ENCODE measurements at regions not wholly inside any gene's neighbourhood (a gene's known extent, or its start where the extent isn't known, plus 50 kb on each side); places are given as distances from the start of the nearest gene placed in this dataset.

DNA sequence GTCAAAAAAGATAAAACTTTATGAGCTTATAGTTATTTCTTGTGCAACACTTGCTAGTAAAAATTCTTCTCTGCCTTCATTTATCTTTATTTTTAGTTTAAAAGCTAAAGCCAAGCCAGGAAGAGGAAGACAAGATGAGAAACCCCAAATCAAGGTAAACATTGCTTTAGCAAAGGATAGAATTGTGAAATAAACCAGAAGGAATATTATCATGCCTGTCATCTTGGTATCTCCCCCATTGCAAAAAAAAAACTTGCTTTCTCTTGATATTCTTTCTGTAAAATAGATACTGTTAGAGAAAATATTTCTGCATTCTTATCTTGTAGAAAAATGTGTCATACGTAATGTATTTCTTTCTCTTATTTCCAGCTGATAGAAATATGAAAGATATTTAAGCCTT lies 432.8 kb downstream of the GJA1 start (continued):
- TF ChIP-seq SRF (IDR thresholded peaks at IDR 0.05; ENCODE audit: low read depth in 2 of 2, low read length in 2 of 2) (no peak), STAT3 (IDR thresholded peaks at IDR 0.05; ENCODE audit: low read depth, low read length) (no peak), YBX1 (IDR thresholded peaks at IDR 0.05) (no peak), ZZZ3 (IDR thresholded peaks at IDR 0.05; ENCODE audit: control insufficient read depth, insufficient read length, low read depth) (no peak), CUX1 (IDR thresholded peaks at IDR 0.05; ENCODE audit: insufficient replicate concordance, low read depth, low read length) (no peak), CBFB (IDR thresholded peaks at IDR 0.05; ENCODE audit: low read depth) (no peak), RB1 (IDR thresholded peaks at IDR 0.05; ENCODE audit: borderline replicate concordance) (no peak), ELK1 (IDR thresholded peaks at IDR 0.05; ENCODE audit: low read depth, low read length) (no peak), SIX5 (IDR thresholded peaks at IDR 0.05; ENCODE audit: low read depth, low read length, severe bottlenecking) (no peak), NR2F1 (conservative IDR thresholded peaks at IDR 0.05) (no peak), SREBF1 (IDR thresholded peaks at IDR 0.05; ENCODE audit: low read length) (no peak)

Data from GM12878 (cell line).